B cell (primary cell): ENCODE measurements at regions not wholly inside any gene's neighbourhood (a gene's known extent, or its start where the extent isn't known, plus 50 kb on each side); places are given as distances from the start of the nearest gene placed in this dataset.

Experiments used
- ATAC-seq: fragments of 200-7000 bp; cut with Tn5 transposase; one replicate; pipeline ENCODE4 v1.10.0; 2021; ENCODE audit warnings: low read depth, mild to moderate bottlenecking, moderate number of reproducible peaks, moderate library complexity
- CTCF ChIA-PET: fragments of 350-600 bp; sonication (Branson Sonifier 250); formaldehyde crosslinking; loops from one replicate; lab custom pipeline; 2021; ENCODE audit warnings: antibody characterized with exemption, inconsistent platforms; lab: Charles Lee
- POLR2A ChIA-PET: fragments of 350-600 bp; sonication (Branson Sonifier 250); formaldehyde crosslinking; loops from one replicate; lab custom pipeline; 2021; ENCODE audit warnings: antibody characterized with exemption; lab: Charles Lee
- DNase-seq: peaks from one replicate; pipeline ENCODE4 v3.0.0; 2013
- H2AFZ ChIP-seq: 2 replicates; pipeline ENCODE4 v1.6.1; 2012; ENCODE audit warnings: mild to moderate bottlenecking, low read depth, low read length; ENCODE audit not compliant: insufficient read depth, poor library complexity, severe bottlenecking
- H3K27ac ChIP-seq, 2 donors: 1 replicate in 1 of 2; 2 replicates in 1 of 2; pipeline ENCODE4 v1.5.1; 2012 to 2013; ENCODE audit warnings: low read length in 2 of 2, mild to moderate bottlenecking in 2 of 2, moderate library complexity in 1 of 2
- H3K27me3 ChIP-seq, 4 experiments: fragments of 200-600 bp in 1 of 4; sonication (generic) in 1 of 4; replicated peaks in 1 of 4; 1 replicate in 2 of 4; 2 replicates in 2 of 4; pipeline versions ENCODE4 v1.6.1 to v1.7.0; 2013 to 2016; ENCODE audit warnings: low read length in 3 of 4, mild to moderate bottlenecking in 2 of 4, mixed read lengths in 1 of 4, moderate library complexity in 1 of 4; ENCODE audit not compliant: insufficient read depth in 4 of 4, control insufficient read depth in 3 of 4; ENCODE audit errors: control extremely low read depth in 1 of 4
- H3K36me3 ChIP-seq, 2 experiments: replicated peaks in 1 of 2; 1 replicate in 1 of 2; 2 replicates in 1 of 2; pipeline versions ENCODE4 v1.6.1 to v1.7.1; 2013; ENCODE audit warnings: low read length in 1 of 2; ENCODE audit not compliant: insufficient read depth in 2 of 2, control insufficient read depth in 1 of 2; ENCODE audit errors: control extremely low read depth in 1 of 2, extremely low read depth in 1 of 2
- H3K4me1 ChIP-seq, 2 donors: fragments of 200-600 bp in 1 of 2; sonication (generic) in 1 of 2; 1 replicate in 1 of 2; 2 replicates in 1 of 2; pipeline versions ENCODE4 v1.5.1 to v1.6.1; 2013 to 2017; ENCODE audit warnings: low read length in 2 of 2; ENCODE audit not compliant: control insufficient read depth in 2 of 2, insufficient read depth in 2 of 2
- H3K4me2 ChIP-seq: replicated peaks from 2 replicates; pipeline ENCODE3; 2012; ENCODE audit warnings: mild to moderate bottlenecking, low read depth, low read length; ENCODE audit not compliant: poor library complexity, severe bottlenecking
- H3K4me3 ChIP-seq, 5 experiments: fragments of 200-600 bp in 1 of 5; sonication (generic) in 1 of 5; 1 replicate in 3 of 5; 2 replicates in 2 of 5; pipeline versions ENCODE4 v1.5.1 to v1.7.0; 2011 to 2016; ENCODE audit warnings: low read length in 4 of 5, mild to moderate bottlenecking in 4 of 5, low read depth in 2 of 5, control low read depth in 1 of 5, moderate library complexity in 1 of 5; ENCODE audit not compliant: insufficient read depth in 1 of 5; ENCODE audit errors: control extremely low read depth in 1 of 5, extremely low read depth in 1 of 5
- H3K79me2 ChIP-seq: fragments of 200-600 bp; sonication (generic); one replicate; pipeline ENCODE4 v1.6.0; 2016; ENCODE audit warnings: low read length; ENCODE audit not compliant: control insufficient read depth, insufficient read depth
- H3K9ac ChIP-seq: fragments of 200-600 bp; sonication (generic); 2 replicates; pipeline ENCODE4 v1.6.1; 2017; ENCODE audit warnings: mild to moderate bottlenecking, low read length, moderate library complexity
- H3K9me3 ChIP-seq, 3 donors: one replicate each; pipeline versions ENCODE4 v1.6.1 to v1.7.1; 2013; ENCODE audit warnings: low read length in 2 of 3; ENCODE audit not compliant: control insufficient read depth in 2 of 3, insufficient read depth in 1 of 3; ENCODE audit errors: control extremely low read depth in 1 of 3
- H4K20me1 ChIP-seq: 2 replicates; pipeline ENCODE4 v1.6.0; 2012; ENCODE audit warnings: mild to moderate bottlenecking, low read length; ENCODE audit not compliant: insufficient read depth, control insufficient read depth, poor library complexity, severe bottlenecking
- H3K27ac Mint-ChIP-seq: one replicate; pipeline ENCODE4 v1.8.0; 2021; ENCODE audit warnings: mixed read lengths
- H3K27me3 Mint-ChIP-seq: one replicate; pipeline ENCODE4 v1.8.0; 2021; ENCODE audit warnings: mixed read lengths
- H3K4me1 Mint-ChIP-seq: one replicate; pipeline ENCODE4 v1.8.0; 2021; ENCODE audit warnings: mixed read lengths
- H3K4me3 Mint-ChIP-seq: one replicate; pipeline ENCODE4 v1.8.0; 2021; ENCODE audit warnings: mixed read lengths
- H3K9me3 Mint-ChIP-seq: one replicate; pipeline ENCODE4 v1.8.0; 2022; ENCODE audit warnings: mixed read lengths; ENCODE audit not compliant: insufficient read depth
- CTCF ChIP-seq: fragments of 200-600 bp; IDR thresholded peaks from one replicate; pipeline ENCODE4 v1.8.0; 2022; ENCODE audit warnings: antibody characterized with exemption, mild to moderate bottlenecking
- EZH2 ChIP-seq: IDR thresholded peaks from 2 replicates; pipeline ENCODE4 v1.6.1; 2012; ENCODE audit warnings: borderline replicate concordance, low read depth, mild to moderate bottlenecking, moderate library complexity, low read length; ENCODE audit not compliant: insufficient read depth, poor library complexity, severe bottlenecking
- WGBS: methylation state at CpG from one replicate; pipeline ENCODE4 v1.1.5; 2013; ENCODE audit warnings: missing lambda C conversion rate; ENCODE audit not compliant: insufficient coverage; 5-methylcytosine and 5-hydroxymethylcytosine counted together
- intact Hi-C: fragments of 100-400 bp; cut with micrococcal nuclease; formaldehyde crosslinking; loops from one replicate; pipeline ENCODE4 v1.10.0; 2022

DNA sequence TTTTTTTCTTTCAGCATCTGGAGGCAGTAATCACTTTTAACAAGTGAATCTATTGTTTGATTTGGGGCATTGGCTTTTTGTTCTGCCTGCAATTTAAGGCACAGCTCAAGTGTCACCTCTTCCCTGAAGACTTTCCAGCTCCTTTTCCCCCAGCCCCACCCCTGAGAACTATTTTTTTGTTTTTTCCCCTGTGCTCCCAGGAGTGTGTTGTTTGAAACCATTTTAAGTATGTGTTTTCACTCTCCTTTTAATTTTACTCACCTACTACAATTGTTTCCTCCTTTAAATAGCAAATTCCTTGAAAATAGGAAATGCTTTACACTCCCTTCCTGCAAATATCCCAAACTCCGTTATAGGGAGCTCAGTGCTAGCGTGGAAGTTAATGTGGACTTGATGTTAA lies 286.7 kb upstream of the PROK2 start:
- Mint-ChIP-seq H3K4me1 (peaks cover 3% of the 10 kb centered on the region), H3K27me3 (peaks cover 11% of the 10 kb centered on the region), H3K27ac (no peak overlapping the region), H3K9me3 (no peaks in the 10 kb centered on the region), H3K4me3 (no peak overlapping the region)
- H2AFZ ChIP-seq, result no peak overlapping the region
- no peaks in the 10 kb centered on the region for H3K79me2 ChIP-seq
- peaks cover 0 to 17% (median 15%) of the 10 kb centered on the region in 4 experiments for H3K27me3 ChIP-seq
- H3K36me3 ChIP-seq, result no peaks in the 10 kb centered on the region
- intact Hi-C loops, result no loop called here
- WGBS, result 100% methylated on average over 2 of the region's 2 CpGs
- H3K4me1 ChIP-seq, result peaks cover 0 to 3% of the 10 kb centered on the region in 2 donors
- CTCF ChIA-PET, result no interaction called here
- no peaks in the 10 kb centered on the region for H4K20me1 ChIP-seq
- TF ChIP-seq EZH2, result no peak
- TF ChIP-seq CTCF, result no peak
- H3K4me2 ChIP-seq, result no peak overlapping the region
- H3K27ac ChIP-seq, result no peak overlapping the region
- ATAC-seq (no peak), DNase-seq (no peak)
- POLR2A ChIA-PET, result no interaction called here
- H3K4me3 ChIP-seq, result no peak overlapping the region
- H3K9me3 ChIP-seq, result peaks cover 2 to 15% (median 12%) of the 10 kb centered on the region in 3 donors
- H3K9ac ChIP-seq, result no peak overlapping the region

DNA sequence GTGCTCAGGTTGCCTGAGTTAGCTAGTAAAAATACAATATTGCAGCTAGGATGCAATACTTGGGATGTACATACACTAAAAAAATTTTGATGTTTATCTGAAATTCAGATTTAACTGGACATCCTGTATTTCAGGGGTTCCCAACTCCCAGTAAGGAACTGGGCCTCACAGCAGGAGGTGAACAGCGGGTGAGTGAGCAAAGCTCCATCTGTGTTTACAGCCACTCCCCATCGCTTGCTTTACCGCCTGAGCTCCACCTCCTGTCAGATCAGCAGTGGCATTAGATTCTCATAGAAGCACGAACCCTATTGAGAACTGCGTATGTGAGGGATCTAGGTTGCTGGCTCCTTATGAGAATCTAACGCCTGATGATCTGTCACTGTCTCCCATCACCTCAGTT lies 285.1 kb upstream of the PROK2 start:
- H3K9me3 ChIP-seq, result peaks cover 0 to 3% (median 1%) of the 10 kb centered on the region in 3 donors
- H3K79me2 ChIP-seq, result no peaks in the 10 kb centered on the region
- H2AFZ ChIP-seq, result no peak overlapping the region
- ChIA-PET POLR2A (no interaction called here), CTCF (interaction anchor here (0.6 to 1.7 kb wide), 2 partner anchors 23 to 85 kb away, joined by 3 to 4 read pairs; no protein-coding TSS in a partner anchor)
- no peaks in the 10 kb centered on the region for H3K4me1 Mint-ChIP-seq
- H3K27ac Mint-ChIP-seq, result no peak overlapping the region
- H3K4me1 ChIP-seq, result no peaks in the 10 kb centered on the region
- intact Hi-C loops, result no loop called here
- peaks cover 2% of the 10 kb centered on the region for H3K9me3 Mint-ChIP-seq
- H3K4me2 ChIP-seq, result no peak overlapping the region
- no peak overlapping the region for H3K4me3 ChIP-seq
- ATAC-seq, result no peak
- no peak overlapping the region for H3K9ac ChIP-seq
- no peaks in the 10 kb centered on the region for H4K20me1 ChIP-seq
- 100% methylated on average over 3 of the region's 6 CpGs for WGBS
- no peaks in the 10 kb centered on the region for H3K36me3 ChIP-seq
- peaks cover 14% of the 10 kb centered on the region for H3K27me3 Mint-ChIP-seq
- no peak for DNase-seq
- no peak for TF ChIP-seq EZH2
- no peak for TF ChIP-seq CTCF
- no peak overlapping the region for H3K27ac ChIP-seq
- H3K4me3 Mint-ChIP-seq, result no peak overlapping the region
- H3K27me3 ChIP-seq, result peaks cover 0 to 17% (median 16%) of the 10 kb centered on the region in 4 experiments
